Neural cell (in vitro differentiated cells): ENCODE measurements at regions not wholly inside any gene's neighbourhood (a gene's known extent, or its start where the extent isn't known, plus 50 kb on each side); places are given as distances from the start of the nearest gene placed in this dataset.

Source experiments
- H2AFZ ChIP-seq: fragments of 200-600, 300-800 bp; sonication (generic), shearing (Covaris generic); 2 replicates; pipeline ENCODE4 v1.6.0; 2014; ENCODE audit warnings: low read depth, mild to moderate bottlenecking, antibody characterized with exemption, low read length, moderate library complexity
- H3F3A ChIP-seq: fragments of 200-600 bp; shearing (Covaris generic); 2 replicates; pipeline ENCODE4 v1.6.1; 2016; ENCODE audit warnings: mild to moderate bottlenecking, moderate library complexity, mixed read lengths, antibody characterized with exemption, low read length; ENCODE audit not compliant: insufficient read depth, poor library complexity, severe bottlenecking
- H3K27ac ChIP-seq: fragments of 200-600, 300-800 bp; sonication (generic), shearing (Covaris generic); 2 replicates; pipeline ENCODE4 v1.5.1; 2014; ENCODE audit warnings: mild to moderate bottlenecking, low read length, moderate library complexity
- H3K27me3 ChIP-seq: fragments of 300-800, 200-600 bp; sonication (generic), shearing (Covaris generic); 2 replicates; pipeline ENCODE4 v1.6.0; 2014; ENCODE audit warnings: mild to moderate bottlenecking, low read depth, low read length, moderate library complexity; ENCODE audit not compliant: insufficient read depth
- H3K36me3 ChIP-seq: fragments of 300-800, 200-600 bp; sonication (generic), shearing (Covaris generic); 2 replicates; pipeline ENCODE4 v1.5.1; 2014; ENCODE audit warnings: mild to moderate bottlenecking, antibody characterized with exemption, low read length, moderate library complexity; ENCODE audit not compliant: insufficient read depth
- H3K4me2 ChIP-seq: fragments of 300-800, 200-600 bp; sonication (generic), shearing (Covaris generic); 2 replicates; pipeline ENCODE4 v1.6.0; 2014; ENCODE audit warnings: mild to moderate bottlenecking, low read length
- H3K4me3 ChIP-seq: fragments of 300-800, 200-600 bp; sonication (generic), shearing (Covaris generic); 2 replicates; pipeline ENCODE4 v1.5.1; 2014; ENCODE audit warnings: mild to moderate bottlenecking, low read length, moderate library complexity
- H3K79me2 ChIP-seq: fragments of 200-600 bp; shearing (Covaris generic); replicated peaks from 2 replicates; pipeline ENCODE4 v1.6.0; 2014; ENCODE audit warnings: mild to moderate bottlenecking, low read length, moderate library complexity; ENCODE audit not compliant: insufficient read depth
- H3K9ac ChIP-seq: fragments of 300-800, 200-600 bp; sonication (generic), shearing (Covaris generic); 2 replicates; pipeline ENCODE4 v1.6.1; 2016; ENCODE audit warnings: mild to moderate bottlenecking, low read length, mixed read lengths
- H3K9me2 ChIP-seq: fragments of 200-600 bp; shearing (Covaris generic); 2 replicates; pipeline ENCODE4 v1.6.1; 2016; ENCODE audit warnings: mild to moderate bottlenecking, low read length, mixed read lengths; ENCODE audit not compliant: insufficient read depth
- H3K9me3 ChIP-seq: fragments of 200-600, 300-800 bp; sonication (generic), shearing (Covaris generic); 2 replicates; pipeline ENCODE4 v1.6.1; 2016; ENCODE audit warnings: mild to moderate bottlenecking, mixed run types, low read length, moderate library complexity, mixed read lengths
- H4K20me1 ChIP-seq: fragments of 200-600 bp; shearing (Covaris generic); 2 replicates; pipeline ENCODE4 v1.6.1; 2016; ENCODE audit warnings: mild to moderate bottlenecking, mixed run types; ENCODE audit not compliant: insufficient read depth
- CTCF ChIP-seq: fragments of 450-650 bp; IDR thresholded peaks from 2 replicates; pipeline ENCODE4 v1.5.1; 2014; ENCODE audit warnings: antibody characterized with exemption, mild to moderate bottlenecking, moderate library complexity; ENCODE audit not compliant: poor library complexity, severe bottlenecking
- EP300 ChIP-seq: fragments of 450-650 bp; conservative IDR thresholded peaks from 2 replicates; pipeline ENCODE4 v1.6.1; 2014; ENCODE audit warnings: antibody characterized with exemption, mild to moderate bottlenecking, moderate library complexity; ENCODE audit not compliant: poor library complexity, severe bottlenecking
- EZH2 ChIP-seq: fragments of 200-600, 300-800 bp; shearing (Covaris generic), sonication (generic); IDR thresholded peaks from 2 replicates; pipeline ENCODE4 v1.6.1; 2014; ENCODE audit warnings: antibody characterized with exemption, low read length, borderline replicate concordance, mild to moderate bottlenecking; ENCODE audit not compliant: insufficient read depth, poor library complexity, severe bottlenecking
- MXI1 ChIP-seq: fragments of 450-650 bp; conservative IDR thresholded peaks from 2 replicates; pipeline ENCODE4 v1.6.1; 2014; ENCODE audit warnings: antibody characterized with exemption, mild to moderate bottlenecking; ENCODE audit not compliant: poor library complexity, severe bottlenecking
- POLR2AphosphoS5 ChIP-seq: IDR thresholded peaks from 2 replicates; pipeline ENCODE4 v1.6.1; 2012
- RAD21 ChIP-seq: fragments of 450-650 bp; conservative IDR thresholded peaks from 2 replicates; pipeline ENCODE4 v1.6.1; 2014; ENCODE audit warnings: antibody characterized with exemption, mild to moderate bottlenecking, moderate library complexity
- REST ChIP-seq: IDR thresholded peaks from 2 replicates; pipeline ENCODE4 v1.6.1; 2012; ENCODE audit warnings: borderline replicate concordance
- SMC3 ChIP-seq: fragments of 450-650 bp; conservative IDR thresholded peaks from 2 replicates; pipeline ENCODE4 v1.6.1; 2014; ENCODE audit warnings: antibody characterized with exemption, mild to moderate bottlenecking, moderate library complexity; ENCODE audit not compliant: poor library complexity
- TAF1 ChIP-seq: IDR thresholded peaks from 2 replicates; pipeline ENCODE4 v1.6.1; 2012; ENCODE audit warnings: low read depth

- no peaks in the 10 kb centered on the region for H3K9me2 ChIP-seq
- no peak for TF ChIP-seq CTCF
- no peak for TF ChIP-seq EP300
- TF ChIP-seq RAD21: no peak
- no peak for TF ChIP-seq EZH2
- no peak for TF ChIP-seq POLR2AphosphoS5
- TF ChIP-seq SMC3: no peak
- TF ChIP-seq REST: no peak
- TF ChIP-seq TAF1: no peak
- no peak for TF ChIP-seq MXI1
- H3K27ac ChIP-seq: no peak overlapping the region
- peaks cover 22% of the 10 kb centered on the region for H3K79me2 ChIP-seq
- H3K4me2 ChIP-seq: no peak overlapping the region
- H3F3A ChIP-seq: no peaks in the 10 kb centered on the region
- H3K4me3 ChIP-seq: no peak overlapping the region
- H3K36me3 ChIP-seq: no peaks in the 10 kb centered on the region
- H3K9me3 ChIP-seq: no peaks in the 10 kb centered on the region
- H3K9ac ChIP-seq: no peak overlapping the region
- no peaks in the 10 kb centered on the region for H3K27me3 ChIP-seq
- H2AFZ ChIP-seq: no peak overlapping the region
- H4K20me1 ChIP-seq: no peaks in the 10 kb centered on the region
Measured at GRCh38 chr15:37595426-37595970, 338.9 kb upstream of the TMCO5A start.

GRCh38 chr15:37599156-37599555 lies 335.3 kb upstream of the TMCO5A start:
- Histone ChIP-seq H3K27ac (peak overlapping the region; percentile 93), H2AFZ (no peak overlapping the region), H3K4me2 (peak overlapping the region; percentile 75), H3K9ac (peak overlapping the region; percentile 59), H4K20me1 (no peaks in the 10 kb centered on the region), H3K27me3 (no peaks in the 10 kb centered on the region), H3K79me2 (peaks cover 22% of the 10 kb centered on the region), H3K9me3 (no peaks in the 10 kb centered on the region), H3F3A (peaks cover 6% of the 10 kb centered on the region), H3K9me2 (no peaks in the 10 kb centered on the region), H3K4me3 (peak overlapping the region; percentile 51), H3K36me3 (no peaks in the 10 kb centered on the region)
- TF ChIP-seq REST (no peak), CTCF (peak; percentile 39), POLR2AphosphoS5 (peak; percentile 77), EZH2 (no peak), MXI1 (no peak), SMC3 (peak; percentile 53), EP300 (peak; percentile 90), RAD21 (peak; percentile 62), TAF1 (no peak)
